HG03354 (cell line): ENCODE measurements at regions not wholly inside any gene's neighbourhood (a gene's known extent, or its start where the extent isn't known, plus 50 kb on each side); places are given as distances from the start of the nearest gene placed in this dataset.

Source experiments
- ATAC-seq: cut with Tn5 transposase; IDR thresholded peaks from one replicate; pipeline ENCODE4 v1.9.1; 2021; ENCODE audit warnings: mild to moderate bottlenecking; ENCODE audit not compliant: unreplicated experiment, poor library complexity, severe bottlenecking

- no peak for ATAC-seq
Observed at GRCh38 chr4:116877069-116877468, 208.3 kb downstream of the TRAM1L1 start.

DNA sequence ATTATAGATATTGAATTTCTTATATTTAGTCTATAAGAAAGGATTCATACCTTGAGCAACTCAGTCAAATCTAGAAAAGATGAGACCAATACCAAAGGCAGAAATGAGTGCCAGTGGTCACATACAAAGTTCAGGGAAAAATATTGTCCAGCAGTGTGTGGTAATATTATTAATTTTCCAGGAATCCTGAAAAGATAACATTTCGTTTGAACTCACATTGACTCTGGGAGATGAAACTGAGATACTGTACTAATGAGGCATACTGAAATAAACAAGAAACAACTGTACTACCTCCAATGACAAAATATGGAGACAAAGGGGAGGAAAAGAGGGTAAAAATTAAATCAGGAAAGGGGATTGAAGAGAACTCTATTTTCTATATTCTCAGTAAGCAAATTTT, 212.4 kb downstream of the TRAM1L1 start:
- ATAC-seq = no peak

DNA sequence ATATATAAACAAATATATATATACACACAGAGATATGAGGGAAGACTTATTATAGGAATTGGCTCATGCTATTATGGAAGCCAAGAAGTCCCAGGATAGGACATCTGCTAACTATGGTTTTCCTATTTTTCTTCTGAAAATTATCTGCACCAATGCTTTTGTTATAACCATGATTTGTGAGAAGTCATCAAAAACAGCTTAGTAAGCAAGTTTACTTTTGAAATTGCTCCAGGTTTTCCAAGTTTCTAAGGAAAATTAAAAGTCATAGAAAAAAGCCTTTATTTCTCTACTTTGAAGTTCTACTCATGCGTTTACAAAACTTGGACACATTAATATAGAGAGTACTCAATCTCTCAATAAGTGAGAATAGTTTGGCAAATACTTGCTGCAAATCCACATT, 213.1 kb downstream of the TRAM1L1 start:
- ATAC-seq = no peak

- no peak for ATAC-seq
Observed at GRCh38 chr4:116870686-116871085, 214.7 kb downstream of the TRAM1L1 start.

DNA sequence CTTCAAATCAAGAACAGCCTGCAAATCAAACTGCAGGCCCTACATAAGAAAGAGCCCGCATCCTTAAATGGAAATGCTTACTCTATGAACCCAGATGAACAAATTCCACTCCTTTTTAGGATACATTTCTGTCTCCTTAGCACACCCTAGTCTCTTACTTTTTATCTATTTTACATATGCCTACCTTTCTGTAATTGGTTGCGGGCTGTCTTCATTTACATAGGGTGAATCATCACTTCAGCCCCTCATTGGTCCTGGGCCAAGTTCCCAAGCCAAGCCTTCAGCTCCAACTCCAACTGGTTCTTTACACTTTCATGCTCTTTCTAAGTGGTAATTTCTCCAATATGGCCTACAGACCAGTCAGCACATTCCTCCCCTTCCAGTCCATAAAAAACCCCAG, 219.3 kb downstream of the TRAM1L1 start:
- ATAC-seq = no peak

DNA sequence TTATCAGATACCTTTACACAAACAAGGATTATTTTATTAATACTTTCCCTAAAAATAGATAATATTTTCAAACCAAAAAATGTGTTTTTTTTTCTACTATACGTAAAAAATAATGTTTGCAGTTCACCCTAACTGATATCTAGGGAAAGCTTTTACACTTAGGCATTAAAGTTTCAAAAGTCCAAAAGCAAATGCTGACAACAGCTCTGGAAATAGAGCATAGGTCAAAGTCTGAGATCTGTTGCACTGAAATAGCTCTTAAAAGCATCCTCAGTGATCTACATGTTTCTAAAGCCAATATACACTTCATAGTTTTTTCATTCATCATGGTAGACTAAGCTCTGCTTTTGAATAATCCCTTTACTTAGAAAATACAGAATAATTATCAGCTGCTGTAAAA, 222.8 kb downstream of the TRAM1L1 start:
- ATAC-seq = no peak

- ATAC-seq = no peak
Observed at GRCh38 chr4:116860891-116861290, 224.5 kb downstream of the TRAM1L1 start.

- ATAC-seq = no peak
Observed at GRCh38 chr4:116849620-116850019, 235.8 kb downstream of the TRAM1L1 start.

DNA sequence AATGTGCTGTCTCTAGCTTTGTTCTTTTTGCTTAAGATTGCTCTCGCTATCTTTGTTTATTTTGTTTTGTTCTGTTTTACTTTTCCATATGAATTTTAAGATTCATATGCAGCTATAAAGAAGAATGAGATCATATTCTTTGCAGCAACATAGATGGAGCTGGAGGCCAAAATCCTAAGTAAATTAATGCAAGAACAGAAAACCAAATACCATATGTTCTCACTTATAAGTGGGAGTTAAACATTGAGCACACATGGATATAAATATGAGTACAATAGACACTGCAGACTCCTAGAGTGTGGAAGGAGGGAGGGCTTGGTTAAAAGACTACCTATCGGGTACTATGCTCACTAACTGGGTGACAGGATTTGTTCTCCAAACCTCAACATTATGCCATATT, 237.8 kb downstream of the TRAM1L1 start:
- ATAC-seq = no peak

DNA sequence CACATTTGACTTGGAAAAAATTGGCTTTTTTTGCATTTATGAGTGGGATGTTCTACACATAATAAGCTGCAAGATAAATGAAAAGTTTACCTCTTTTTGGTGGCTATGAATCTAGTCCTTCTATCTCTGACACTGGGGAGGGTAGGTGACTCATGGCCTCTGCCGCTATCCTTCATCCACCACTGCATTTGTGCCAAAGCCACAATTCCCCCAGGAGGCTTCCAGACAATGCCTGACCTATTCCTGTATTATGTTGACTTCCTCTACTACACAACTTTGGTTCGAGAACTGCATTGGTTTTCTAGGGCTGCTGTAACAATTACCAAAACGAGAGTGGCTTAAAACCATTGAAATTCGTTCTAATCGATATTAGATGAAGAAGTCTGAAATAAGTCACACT, 245.6 kb downstream of the TRAM1L1 start:
- ATAC-seq = no peak

- ATAC-seq = no peak
Observed at GRCh38 chr4:116838609-116839008, 246.8 kb downstream of the TRAM1L1 start.

- no peak for ATAC-seq
Observed at GRCh38 chr4:116829187-116829586, 256.2 kb downstream of the TRAM1L1 start.

GRCh38 chr4:116824172-116824571, 261.2 kb downstream of the TRAM1L1 start:
- ATAC-seq = no peak

DNA sequence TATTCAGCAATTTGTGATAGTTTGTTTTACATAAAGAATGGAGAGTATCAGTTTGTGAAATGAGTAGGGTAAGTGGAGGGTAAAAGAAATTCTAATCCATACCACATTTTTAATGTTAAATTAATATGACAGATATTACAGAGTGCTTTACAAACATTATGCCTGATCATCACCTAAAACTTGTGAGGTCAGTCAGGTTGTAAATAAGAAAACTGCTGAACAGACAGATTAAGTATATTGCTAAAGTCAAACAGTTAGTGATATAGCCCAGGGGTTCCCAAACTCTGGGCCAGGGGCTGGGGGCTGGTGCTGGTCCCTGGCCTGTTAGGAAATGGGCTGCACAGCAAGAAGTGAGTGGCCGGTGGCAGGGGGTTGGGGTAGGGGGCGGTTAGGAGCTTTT, 273.6 kb downstream of the TRAM1L1 start:
- no peak for ATAC-seq

GRCh38 chr4:116796022-116796421, 289.4 kb downstream of the TRAM1L1 start:
- ATAC-seq = no peak

DNA sequence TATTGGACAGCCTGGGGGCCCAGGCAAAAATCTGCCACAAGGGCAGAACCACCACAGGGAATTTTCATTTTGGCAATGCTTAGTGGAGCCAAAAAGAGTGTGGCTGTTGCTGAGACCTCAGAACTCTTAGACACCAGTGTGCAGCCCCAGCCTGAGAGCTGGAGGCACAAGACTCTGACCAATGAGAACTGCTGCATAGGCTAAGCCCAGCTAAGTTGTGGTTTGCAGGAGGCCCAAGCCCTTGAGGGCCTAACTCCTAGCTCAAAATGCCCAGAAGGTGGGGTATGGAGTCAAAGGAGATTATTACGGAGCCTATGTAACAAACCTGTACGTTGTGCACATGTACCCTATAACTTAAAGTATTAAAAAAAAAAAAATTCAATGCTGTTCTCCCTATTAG, 296.7 kb downstream of the TRAM1L1 start:
- ATAC-seq = no peak

DNA sequence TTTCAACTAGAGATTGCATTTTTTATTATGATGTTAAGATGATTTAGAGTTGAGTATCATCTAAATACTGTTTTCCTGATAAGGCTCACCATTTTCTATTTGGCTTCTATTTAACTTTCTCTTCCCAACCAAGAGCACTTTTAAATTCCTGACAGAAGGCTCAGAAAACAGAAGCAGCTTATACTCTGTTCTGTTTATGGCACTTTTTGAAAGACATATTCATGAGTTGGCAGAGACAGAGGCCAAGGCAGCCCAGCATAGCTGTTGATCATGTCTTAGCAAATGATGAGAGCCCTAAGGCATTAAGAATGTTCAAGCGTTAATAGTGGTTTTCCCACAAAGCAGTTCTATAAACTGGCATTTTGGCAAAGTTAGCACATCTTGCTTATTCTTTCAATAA, 330.3 kb downstream of the TRAM1L1 start:
- ATAC-seq = no peak

GRCh38 chr4:116752027-116752426, 333.3 kb downstream of the TRAM1L1 start:
- no peak for ATAC-seq

- ATAC-seq = no peak
Observed at GRCh38 chr4:116736756-116737155, 348.6 kb downstream of the TRAM1L1 start.

DNA sequence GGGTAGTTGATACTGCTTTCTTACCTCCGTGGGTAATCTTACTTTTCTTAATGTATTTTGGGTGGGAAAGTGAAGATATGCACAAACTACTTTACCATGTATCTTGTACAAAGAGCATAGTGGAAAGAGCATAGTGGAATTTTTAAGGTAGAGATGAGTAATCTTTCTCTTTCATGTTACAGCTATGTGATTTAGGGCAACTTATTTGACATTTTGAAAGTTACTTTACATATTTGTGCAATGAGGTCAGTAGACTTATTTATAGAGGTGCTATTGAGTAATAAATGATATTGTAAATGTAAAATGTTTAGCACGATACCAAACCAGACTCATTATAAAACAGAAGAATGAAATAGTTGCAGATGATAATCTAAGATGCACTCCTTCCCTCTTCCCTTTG, 351.2 kb downstream of the TRAM1L1 start:
- ATAC-seq = no peak

- no peak for ATAC-seq
Observed at GRCh38 chr4:116733370-116733769, 352.0 kb downstream of the TRAM1L1 start.

DNA sequence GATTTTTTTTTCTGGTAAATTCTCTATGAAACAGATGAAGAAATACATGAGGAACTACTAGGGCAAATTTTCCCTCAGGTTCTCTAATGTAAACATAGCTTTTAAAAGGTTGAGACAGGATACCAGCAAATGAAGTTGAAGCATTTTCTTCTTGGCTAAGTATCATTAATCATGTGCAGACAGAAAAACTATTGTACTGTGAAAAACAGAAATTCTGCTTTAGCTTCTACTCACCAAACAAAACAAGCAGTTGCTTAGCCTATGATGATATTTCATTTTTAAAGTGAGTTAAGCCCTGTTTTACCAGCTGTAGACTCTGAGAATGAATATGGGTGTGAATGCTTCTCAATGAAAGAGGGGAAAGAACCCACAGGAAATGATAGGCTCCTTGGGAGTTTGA, 358.9 kb downstream of the TRAM1L1 start:
- ATAC-seq = no peak

GRCh38 chr4:116724249-116724648, 361.1 kb downstream of the TRAM1L1 start:
- ATAC-seq = peak; percentile 83
